ENCODE measurements at regions not wholly inside any gene's neighbourhood (a gene's known extent, or its start where the extent isn't known, plus 50 kb on each side); places are given as distances from the start of the nearest gene placed in this dataset.

- TF ChIP-seq ZFP91 (CRISPR knock-in tag; IDR thresholded peaks at IDR 0.05) (no peak), CTCF (IDR thresholded peaks at IDR 0.05 in 2 of 3, conservative IDR thresholded peaks at IDR 0.05 in 1 of 3; ENCODE audit: insufficient read depth in 2 of 3, low read depth in 1 of 3, low read length in 3 of 3) (no peak), POLR2A (conservative IDR thresholded peaks at IDR 0.05) (no peak), TCF7L2 (IDR thresholded peaks at IDR 0.05; ENCODE audit: low read depth, low read length) (no peak), HMG20A (CRISPR knock-in tag; conservative IDR thresholded peaks at IDR 0.05) (no peak), FOXP4 (CRISPR knock-in tag; IDR thresholded peaks at IDR 0.05; ENCODE audit: borderline replicate concordance) (no peak), PRPF4 (IDR thresholded peaks at IDR 0.05; ENCODE audit: insufficient read depth, low read depth, low read length, poor library complexity, severe bottlenecking) (no peak), FOXA1 (IDR thresholded peaks at IDR 0.05; ENCODE audit: borderline replicate concordance) (no peak)
Observed at GRCh38 chr16:27638833-27639560, 89.1 kb downstream of the KATNIP start.
